SU-DHL-6 (cell line): ENCODE measurements at regions not wholly inside any gene's neighbourhood (a gene's known extent, or its start where the extent isn't known, plus 50 kb on each side); places are given as distances from the start of the nearest gene placed in this dataset.

Experiments
- H2AFZ ChIP-seq: fragments of 200-600 bp; sonication (generic); 2 replicates; pipeline ENCODE4 v1.6.1; 2014; ENCODE audit warnings: low read depth, mild to moderate bottlenecking, moderate library complexity, mixed read lengths, antibody characterized with exemption, low read length; ENCODE audit not compliant: severe bottlenecking
- H3F3A ChIP-seq: fragments of 200-600 bp; shearing (Covaris generic); 2 replicates; pipeline ENCODE4 v1.6.0; 2016; ENCODE audit warnings: antibody characterized with exemption, mild to moderate bottlenecking; ENCODE audit not compliant: insufficient read depth
- H3K27ac ChIP-seq: fragments of 200-600 bp; sonication (generic); 2 replicates; pipeline ENCODE4 v1.5.1; 2016; ENCODE audit warnings: low read depth, mild to moderate bottlenecking, low read length, moderate library complexity, mixed read lengths
- H3K27me3 ChIP-seq: fragments of 200-600 bp; sonication (generic), shearing (Covaris generic); 2 replicates; pipeline ENCODE4 v1.6.0; 2014; ENCODE audit warnings: mild to moderate bottlenecking, low read length
- H3K36me3 ChIP-seq: fragments of 200-600 bp; sonication (generic); 2 replicates; pipeline ENCODE4 v1.6.1; 2014; ENCODE audit warnings: mild to moderate bottlenecking, low read length, mixed read lengths
- H3K4me2 ChIP-seq: fragments of 300-600, 200-600 bp; shearing (Covaris generic), sonication (generic); 2 replicates; pipeline ENCODE4 v1.6.0; 2014; ENCODE audit warnings: low read length, low read depth, mild to moderate bottlenecking; ENCODE audit not compliant: poor library complexity, severe bottlenecking
- H3K4me3 ChIP-seq: fragments of 200-600 bp; sonication (generic); 2 replicates; pipeline ENCODE4 v1.5.1; 2014; ENCODE audit warnings: antibody characterized with exemption, low read length, mild to moderate bottlenecking, mixed read lengths; ENCODE audit not compliant: insufficient read depth, poor library complexity, severe bottlenecking
- H3K79me2 ChIP-seq: fragments of 200-600 bp; sonication (generic); 2 replicates; pipeline ENCODE4 v1.6.1; 2014; ENCODE audit warnings: mild to moderate bottlenecking, low read length, moderate library complexity; ENCODE audit not compliant: insufficient read depth
- H3K9ac ChIP-seq: fragments of 200-600 bp; sonication (generic); 2 replicates; pipeline ENCODE4 v1.7.0; 2014; ENCODE audit warnings: mild to moderate bottlenecking, low read length
- H3K9me2 ChIP-seq: fragments of 200-600 bp; sonication (generic); replicated peaks from 2 replicates; pipeline ENCODE4 v1.6.1; 2014; ENCODE audit warnings: low read length; ENCODE audit not compliant: insufficient read depth
- H3K9me3 ChIP-seq: fragments of 200-600 bp; sonication (generic); 2 replicates; pipeline ENCODE4 v1.6.1; 2014; ENCODE audit warnings: low read length, mixed read lengths; ENCODE audit not compliant: insufficient read depth
- H4K20me1 ChIP-seq: fragments of 200-600 bp; sonication (generic); 2 replicates; pipeline ENCODE4 v1.6.1; 2014; ENCODE audit warnings: low read depth, mild to moderate bottlenecking, antibody characterized with exemption, low read length, moderate library complexity, mixed read lengths
- EZH2phosphoT487 ChIP-seq: fragments of 200-600 bp; sonication (generic), shearing (Covaris generic); conservative IDR thresholded peaks from 2 replicates; pipeline ENCODE4 v1.6.1; 2018; ENCODE audit warnings: mild to moderate bottlenecking, antibody characterized with exemption, low read length, moderate library complexity, mixed read lengths
- TF ChIP-seq, protein P1 (sequence below): fragments of 200-600 bp; sonication (generic); IDR thresholded peaks from one replicate; pipeline ENCODE4 v1.5.1; 2017; ENCODE audit warnings: antibody characterized with exemption, mild to moderate bottlenecking, low read length, moderate library complexity; ENCODE audit not compliant: insufficient read depth, poor library complexity, severe bottlenecking

DNA sequence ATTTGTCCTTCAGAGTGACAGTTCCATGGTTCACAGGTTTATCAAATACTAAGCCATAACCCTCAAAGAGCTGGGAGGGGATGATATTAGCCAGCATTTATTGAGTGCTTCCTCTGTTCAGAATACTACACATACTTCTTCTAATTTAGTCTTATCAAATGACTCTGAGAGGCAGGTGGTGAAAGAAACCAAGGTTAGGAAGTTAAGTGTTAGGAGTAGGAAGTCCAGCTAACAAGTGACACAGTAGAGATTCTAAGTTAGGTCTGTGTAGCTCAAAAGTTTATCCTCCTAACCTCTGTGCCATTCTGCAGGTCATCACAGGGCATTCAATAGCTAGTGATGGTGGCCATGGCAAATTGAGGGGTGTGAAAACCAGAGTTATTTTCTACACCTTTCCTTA is 198.3 kb upstream of the MID1 start:
- Histone ChIP-seq H3K27ac (no peak overlapping the region), H3F3A (no peaks in the 10 kb centered on the region), H3K9me2 (no peaks in the 10 kb centered on the region), H3K9me3 (no peaks in the 10 kb centered on the region), H3K4me3 (no peak overlapping the region), H3K36me3 (no peaks in the 10 kb centered on the region), H3K4me2 (no peak overlapping the region), H3K79me2 (no peaks in the 10 kb centered on the region), H4K20me1 (no peaks in the 10 kb centered on the region), H2AFZ (no peak overlapping the region), H3K9ac (no peak overlapping the region), H3K27me3 (no peaks in the 10 kb centered on the region)
- TF ChIP-seq EZH2phosphoT487 = no peak
- TF ChIP-seq, protein P1, sequence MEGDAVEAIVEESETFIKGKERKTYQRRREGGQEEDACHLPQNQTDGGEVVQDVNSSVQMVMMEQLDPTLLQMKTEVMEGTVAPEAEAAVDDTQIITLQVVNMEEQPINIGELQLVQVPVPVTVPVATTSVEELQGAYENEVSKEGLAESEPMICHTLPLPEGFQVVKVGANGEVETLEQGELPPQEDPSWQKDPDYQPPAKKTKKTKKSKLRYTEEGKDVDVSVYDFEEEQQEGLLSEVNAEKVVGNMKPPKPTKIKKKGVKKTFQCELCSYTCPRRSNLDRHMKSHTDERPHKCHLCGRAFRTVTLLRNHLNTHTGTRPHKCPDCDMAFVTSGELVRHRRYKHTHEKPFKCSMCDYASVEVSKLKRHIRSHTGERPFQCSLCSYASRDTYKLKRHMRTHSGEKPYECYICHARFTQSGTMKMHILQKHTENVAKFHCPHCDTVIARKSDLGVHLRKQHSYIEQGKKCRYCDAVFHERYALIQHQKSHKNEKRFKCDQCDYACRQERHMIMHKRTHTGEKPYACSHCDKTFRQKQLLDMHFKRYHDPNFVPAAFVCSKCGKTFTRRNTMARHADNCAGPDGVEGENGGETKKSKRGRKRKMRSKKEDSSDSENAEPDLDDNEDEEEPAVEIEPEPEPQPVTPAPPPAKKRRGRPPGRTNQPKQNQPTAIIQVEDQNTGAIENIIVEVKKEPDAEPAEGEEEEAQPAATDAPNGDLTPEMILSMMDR = no peak

- Histone ChIP-seq H3K9me3 (no peaks in the 10 kb centered on the region), H3K9me2 (no peaks in the 10 kb centered on the region), H4K20me1 (no peaks in the 10 kb centered on the region), H2AFZ (no peak overlapping the region), H3K36me3 (no peaks in the 10 kb centered on the region), H3K79me2 (no peaks in the 10 kb centered on the region), H3K27ac (no peak overlapping the region), H3K9ac (no peak overlapping the region), H3K4me3 (no peak overlapping the region), H3K27me3 (no peaks in the 10 kb centered on the region), H3K4me2 (no peak overlapping the region), H3F3A (no peaks in the 10 kb centered on the region)
- TF ChIP-seq, protein P1 = no peak
- no peak for TF ChIP-seq EZH2phosphoT487
These were observed 199.6 kb upstream of the MID1 start for GRCh38 chrX:10819973-10820372.

- Histone ChIP-seq H3F3A (no peaks in the 10 kb centered on the region), H3K9me2 (no peaks in the 10 kb centered on the region), H3K27ac (no peak overlapping the region), H3K4me2 (no peak overlapping the region), H3K36me3 (no peaks in the 10 kb centered on the region), H2AFZ (no peak overlapping the region), H3K9me3 (no peaks in the 10 kb centered on the region), H3K27me3 (no peaks in the 10 kb centered on the region), H3K79me2 (no peaks in the 10 kb centered on the region), H4K20me1 (no peaks in the 10 kb centered on the region), H3K4me3 (no peak overlapping the region), H3K9ac (no peak overlapping the region)
- no peak for TF ChIP-seq EZH2phosphoT487
- TF ChIP-seq, protein P1 = no peak
These were observed 200.9 kb upstream of the MID1 start for GRCh38 chrX:10821293-10821692.

- TF ChIP-seq, protein P1 = no peak
- no peak for TF ChIP-seq EZH2phosphoT487
- Histone ChIP-seq H3K4me3 (no peak overlapping the region), H3K9me3 (no peaks in the 10 kb centered on the region), H3K79me2 (no peaks in the 10 kb centered on the region), H3K36me3 (no peaks in the 10 kb centered on the region), H3K9me2 (no peaks in the 10 kb centered on the region), H3K27ac (no peak overlapping the region), H2AFZ (no peak overlapping the region), H4K20me1 (no peaks in the 10 kb centered on the region), H3K27me3 (no peaks in the 10 kb centered on the region), H3K9ac (no peak overlapping the region), H3K4me2 (no peak overlapping the region), H3F3A (no peaks in the 10 kb centered on the region)
These were observed 207.7 kb upstream of the MID1 start for GRCh38 chrX:10828036-10828435.
